ENCODE measurements at regions not wholly inside any gene's neighbourhood (a gene's known extent, or its start where the extent isn't known, plus 50 kb on each side); places are given as distances from the start of the nearest gene placed in this dataset.

DNA sequence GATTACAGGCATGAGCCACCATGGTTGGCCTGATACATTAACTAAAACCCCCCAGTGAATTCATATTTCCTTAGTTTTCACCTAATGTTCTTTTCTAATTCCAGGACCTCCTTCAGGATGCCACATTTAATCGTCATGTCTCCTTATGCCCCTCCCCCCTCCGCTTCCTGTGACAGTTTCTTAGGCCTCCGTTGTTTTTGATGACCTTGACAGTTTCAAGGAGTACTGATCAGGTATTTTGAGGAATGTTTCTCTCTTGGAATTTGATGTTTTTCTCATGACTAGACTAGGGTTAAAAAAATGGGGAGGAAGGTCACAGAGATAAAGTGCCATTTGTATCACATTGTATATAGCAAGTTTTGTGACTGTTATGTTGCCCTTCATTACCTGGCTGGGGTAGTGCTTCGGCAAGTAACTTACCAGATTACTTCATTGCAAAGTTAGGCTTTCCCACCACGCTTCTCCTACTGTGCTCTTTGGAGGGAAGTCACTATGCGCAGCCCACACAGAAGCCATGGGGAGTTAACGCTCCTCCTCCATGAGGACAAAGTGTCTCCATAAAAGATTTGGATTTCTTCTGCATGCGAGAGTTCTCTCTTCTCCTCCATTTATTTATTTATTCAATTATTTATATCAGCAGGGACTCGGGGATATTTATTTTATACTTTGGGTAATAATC, 99.5 kb downstream of the NCR2 start:
- Histone ChIP-seq H3K9ac (ENCODE audit: low read depth, low read length) (no peak overlapping the region), H3K79me1 (ENCODE audit: low read depth in 1 of 2, low read length in 2 of 2) (no peaks in the 10 kb centered on the region), H2AK5ac (ENCODE audit: low read depth, low read length) (no peak overlapping the region), H3K18ac (ENCODE audit: low read depth, low read length) (no peak overlapping the region), H2BK120ac (ENCODE audit: low read depth, low read length) (no peak overlapping the region), H3K4me1 (ENCODE audit: control insufficient read depth, insufficient read depth, low read length) (peaks cover 4% of the 10 kb centered on the region), H2AK9ac (replicated peaks; ENCODE audit: low read depth, low read length, poor library complexity) (no peak overlapping the region), H3K4me2 (ENCODE audit: low read depth, low read length) (no peak overlapping the region), H3K27me3 (ENCODE audit: control insufficient read depth, insufficient read depth, low read length) (peaks cover 33% of the 10 kb centered on the region), H4K8ac (ENCODE audit: low read depth in 2 of 2, low read length in 2 of 2) (no peak overlapping the region), H3K9me3 (ENCODE audit: control insufficient read depth, insufficient read depth, low read length) (peaks cover 5% of the 10 kb centered on the region; the same call in 1 of the 2 replicates), H2BK5ac (ENCODE audit: low read depth, low read length, poor library complexity, severe bottlenecking) (no peak overlapping the region), H4K20me1 (ENCODE audit: insufficient read depth, low read length) (no peaks in the 10 kb centered on the region), H3K4me3 (ENCODE audit: insufficient read depth, low read depth, low read length) (no peak overlapping the region), H3K4ac (ENCODE audit: low read depth, low read length) (no peak overlapping the region), H2BK20ac (ENCODE audit: low read depth, low read length) (no peak overlapping the region), H3K23ac (ENCODE audit: low read depth, low read length) (no peak overlapping the region), H3K27ac (ENCODE audit: insufficient read depth, low read length) (no peak overlapping the region), H3K14ac (replicated peaks; ENCODE audit: low read depth, low read length) (no peak overlapping the region), H3K9me1 (ENCODE audit: insufficient read depth, low read length) (no peaks in the 10 kb centered on the region; the same call in 1 of the 2 replicates), H3K56ac (ENCODE audit: extremely low read depth, insufficient read depth, low read length) (no peak overlapping the region), H4K91ac (ENCODE audit: insufficient read depth, low read depth, low read length) (no peak overlapping the region), H2AFZ (replicated peaks; ENCODE audit: low read length, poor library complexity) (no peak overlapping the region), H4K5ac (ENCODE audit: low read depth, low read length) (no peak overlapping the region), H2BK15ac (ENCODE audit: low read depth, low read length) (no peak overlapping the region), H3K36me3 (ENCODE audit: control insufficient read depth, insufficient read depth, low read length) (no peaks in the 10 kb centered on the region)
- in situ Hi-C loops (cut with MboI; ENCODE audit: low sequenced_read_pairs) (no loop called here), intact Hi-C loops (cut with micrococcal nuclease) (no loop called here), dilution Hi-C loops (cut with HindIII; ENCODE audit: low sequenced_read_pairs, unreplicated experiment) (no loop called here)
- no TSS peak for BruUV-seq (replicated peaks)
- CTCF ChIA-PET = no interaction called here
- TF ChIP-seq, protein P1, sequence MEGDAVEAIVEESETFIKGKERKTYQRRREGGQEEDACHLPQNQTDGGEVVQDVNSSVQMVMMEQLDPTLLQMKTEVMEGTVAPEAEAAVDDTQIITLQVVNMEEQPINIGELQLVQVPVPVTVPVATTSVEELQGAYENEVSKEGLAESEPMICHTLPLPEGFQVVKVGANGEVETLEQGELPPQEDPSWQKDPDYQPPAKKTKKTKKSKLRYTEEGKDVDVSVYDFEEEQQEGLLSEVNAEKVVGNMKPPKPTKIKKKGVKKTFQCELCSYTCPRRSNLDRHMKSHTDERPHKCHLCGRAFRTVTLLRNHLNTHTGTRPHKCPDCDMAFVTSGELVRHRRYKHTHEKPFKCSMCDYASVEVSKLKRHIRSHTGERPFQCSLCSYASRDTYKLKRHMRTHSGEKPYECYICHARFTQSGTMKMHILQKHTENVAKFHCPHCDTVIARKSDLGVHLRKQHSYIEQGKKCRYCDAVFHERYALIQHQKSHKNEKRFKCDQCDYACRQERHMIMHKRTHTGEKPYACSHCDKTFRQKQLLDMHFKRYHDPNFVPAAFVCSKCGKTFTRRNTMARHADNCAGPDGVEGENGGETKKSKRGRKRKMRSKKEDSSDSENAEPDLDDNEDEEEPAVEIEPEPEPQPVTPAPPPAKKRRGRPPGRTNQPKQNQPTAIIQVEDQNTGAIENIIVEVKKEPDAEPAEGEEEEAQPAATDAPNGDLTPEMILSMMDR (conservative IDR thresholded peaks at IDR 0.05; ENCODE audit: low read depth, low read length) = no peak
- TF ChIP-seq MAFK (IDR thresholded peaks at IDR 0.05; ENCODE audit: low read depth, low read length) = peak; percentile 22; the same call in 1 of the 2 replicates
- no peak for DNase-seq
- WGBS, 2 experiments (ENCODE audit: extremely low coverage in 2 of 2, insufficient read length in 1 of 2) = 70% methylated on average over 2 of the region's 9 CpGs; no CpG with 5 or more reads in 1 of the 2 experiments
- POLR2A ChIA-PET (ENCODE audit: unreplicated experiment) = no interaction called here
- ATAC-seq (ENCODE audit: low read depth) = no peak

All from IMR-90 (cell line).